ENCODE measurements at regions not wholly inside any gene's neighbourhood (a gene's known extent, or its start where the extent isn't known, plus 50 kb on each side); places are given as distances from the start of the nearest gene placed in this dataset.

- H3K4me1 Mint-ChIP-seq (ENCODE audit: low read depth), result no peaks in the 10 kb centered on the region
- no peaks in the 10 kb centered on the region for H3K36me3 Mint-ChIP-seq (ENCODE audit: low read depth)
- no peak overlapping the region for H3K4me3 Mint-ChIP-seq
- peaks cover 6% of the 10 kb centered on the region for H3K9me3 Mint-ChIP-seq
- no peak overlapping the region for H3K27ac Mint-ChIP-seq
- no peaks in the 10 kb centered on the region for H3K27me3 Mint-ChIP-seq (ENCODE audit: low read depth)
Observed at GRCh38 chr12:90390947-90391346, 564.0 kb downstream of the CCER1 start.

- Mint-ChIP-seq H3K9me3 (no peaks in the 10 kb centered on the region), H3K36me3 (ENCODE audit: low read depth) (no peaks in the 10 kb centered on the region), H3K4me1 (ENCODE audit: low read depth) (no peaks in the 10 kb centered on the region)
Observed at GRCh38 chr12:90368081-90368480, 586.9 kb downstream of the CCER1 start.

GRCh38 chr12:90366286-90366685 lies 588.7 kb downstream of the CCER1 start:
- Mint-ChIP-seq H3K4me1 (ENCODE audit: low read depth) (no peaks in the 10 kb centered on the region), H3K4me3 (no peak overlapping the region), H3K27me3 (ENCODE audit: low read depth) (no peaks in the 10 kb centered on the region), H3K9me3 (no peaks in the 10 kb centered on the region), H3K36me3 (ENCODE audit: low read depth) (no peaks in the 10 kb centered on the region), H3K27ac (no peak overlapping the region)

More at GRCh38 chr12:90368081-90368480, 586.9 kb downstream of the CCER1 start:
- Mint-ChIP-seq H3K4me3 (no peak overlapping the region), H3K27me3 (ENCODE audit: low read depth) (no peaks in the 10 kb centered on the region), H3K27ac (no peak overlapping the region)

GRCh38 chr12:90360300-90360699 lies 594.7 kb downstream of the CCER1 start:
- no peaks in the 10 kb centered on the region for H3K9me3 Mint-ChIP-seq
- H3K27me3 Mint-ChIP-seq (ENCODE audit: low read depth), result no peaks in the 10 kb centered on the region
- no peak overlapping the region for H3K27ac Mint-ChIP-seq
- no peaks in the 10 kb centered on the region for H3K4me1 Mint-ChIP-seq (ENCODE audit: low read depth)
- no peaks in the 10 kb centered on the region for H3K36me3 Mint-ChIP-seq (ENCODE audit: low read depth)
- H3K4me3 Mint-ChIP-seq, result no peak overlapping the region

- Mint-ChIP-seq H3K27ac (no peak overlapping the region), H3K9me3 (no peaks in the 10 kb centered on the region), H3K27me3 (ENCODE audit: low read depth) (no peaks in the 10 kb centered on the region), H3K4me3 (no peak overlapping the region), H3K36me3 (ENCODE audit: low read depth) (no peaks in the 10 kb centered on the region), H3K4me1 (ENCODE audit: low read depth) (no peaks in the 10 kb centered on the region)
Observed at GRCh38 chr12:90355711-90356355, 599.1 kb downstream of the CCER1 start.

- Mint-ChIP-seq H3K27me3 (ENCODE audit: low read depth) (no peaks in the 10 kb centered on the region), H3K27ac (no peak overlapping the region), H3K4me3 (no peak overlapping the region), H3K4me1 (ENCODE audit: low read depth) (no peaks in the 10 kb centered on the region), H3K36me3 (ENCODE audit: low read depth) (no peaks in the 10 kb centered on the region), H3K9me3 (no peaks in the 10 kb centered on the region)
Observed at GRCh38 chr12:90343966-90344365, 611.0 kb downstream of the CCER1 start.

- Mint-ChIP-seq H3K4me3 (no peak overlapping the region), H3K27me3 (ENCODE audit: low read depth) (no peaks in the 10 kb centered on the region)
Observed at GRCh38 chr12:90342081-90342480, 612.9 kb downstream of the CCER1 start.

GRCh38 chr12:90339837-90340236 lies 615.1 kb downstream of the CCER1 start:
- no peak overlapping the region for H3K4me3 Mint-ChIP-seq
- H3K4me1 Mint-ChIP-seq (ENCODE audit: low read depth), result no peaks in the 10 kb centered on the region

More at GRCh38 chr12:90342081-90342480, 612.9 kb downstream of the CCER1 start:
- Mint-ChIP-seq H3K27ac (no peak overlapping the region), H3K36me3 (ENCODE audit: low read depth) (no peaks in the 10 kb centered on the region), H3K4me1 (ENCODE audit: low read depth) (no peaks in the 10 kb centered on the region), H3K9me3 (no peaks in the 10 kb centered on the region)

GRCh38 chr12:90338365-90338764 lies 616.6 kb downstream of the CCER1 start:
- H3K4me1 Mint-ChIP-seq (ENCODE audit: low read depth), result no peaks in the 10 kb centered on the region
- H3K27ac Mint-ChIP-seq, result no peak overlapping the region
- no peak overlapping the region for H3K4me3 Mint-ChIP-seq
- H3K36me3 Mint-ChIP-seq (ENCODE audit: low read depth), result no peaks in the 10 kb centered on the region
- no peaks in the 10 kb centered on the region for H3K9me3 Mint-ChIP-seq
- H3K27me3 Mint-ChIP-seq (ENCODE audit: low read depth), result no peaks in the 10 kb centered on the region

More at GRCh38 chr12:90339837-90340236, 615.1 kb downstream of the CCER1 start:
- Mint-ChIP-seq H3K9me3 (no peaks in the 10 kb centered on the region), H3K27ac (no peak overlapping the region), H3K36me3 (ENCODE audit: low read depth) (no peaks in the 10 kb centered on the region), H3K27me3 (ENCODE audit: low read depth) (no peaks in the 10 kb centered on the region)

GRCh38 chr12:90337018-90337417 lies 618.0 kb downstream of the CCER1 start:
- no peak overlapping the region for H3K27ac Mint-ChIP-seq

GRCh38 chr12:90335566-90335965 lies 619.4 kb downstream of the CCER1 start:
- no peaks in the 10 kb centered on the region for H3K4me1 Mint-ChIP-seq (ENCODE audit: low read depth)
- no peaks in the 10 kb centered on the region for H3K9me3 Mint-ChIP-seq
- H3K27me3 Mint-ChIP-seq (ENCODE audit: low read depth), result no peaks in the 10 kb centered on the region
- H3K27ac Mint-ChIP-seq, result no peak overlapping the region
- H3K4me3 Mint-ChIP-seq, result no peak overlapping the region
- no peaks in the 10 kb centered on the region for H3K36me3 Mint-ChIP-seq (ENCODE audit: low read depth)

More at GRCh38 chr12:90337018-90337417, 618.0 kb downstream of the CCER1 start:
- Mint-ChIP-seq H3K4me3 (no peak overlapping the region), H3K27me3 (ENCODE audit: low read depth) (no peaks in the 10 kb centered on the region), H3K36me3 (ENCODE audit: low read depth) (no peaks in the 10 kb centered on the region), H3K9me3 (no peaks in the 10 kb centered on the region), H3K4me1 (ENCODE audit: low read depth) (no peaks in the 10 kb centered on the region)

GRCh38 chr12:90333939-90334338 lies 621.0 kb downstream of the CCER1 start:
- H3K9me3 Mint-ChIP-seq, result no peaks in the 10 kb centered on the region
- no peak overlapping the region for H3K27ac Mint-ChIP-seq
- no peak overlapping the region for H3K4me3 Mint-ChIP-seq
- H3K4me1 Mint-ChIP-seq (ENCODE audit: low read depth), result no peaks in the 10 kb centered on the region
- H3K27me3 Mint-ChIP-seq (ENCODE audit: low read depth), result no peaks in the 10 kb centered on the region
- H3K36me3 Mint-ChIP-seq (ENCODE audit: low read depth), result no peaks in the 10 kb centered on the region

GRCh38 chr12:90333424-90333823 lies 621.6 kb downstream of the CCER1 start:
- Mint-ChIP-seq H3K9me3 (no peaks in the 10 kb centered on the region), H3K36me3 (ENCODE audit: low read depth) (no peaks in the 10 kb centered on the region), H3K27ac (no peak overlapping the region), H3K27me3 (ENCODE audit: low read depth) (no peaks in the 10 kb centered on the region), H3K4me3 (no peak overlapping the region), H3K4me1 (ENCODE audit: low read depth) (no peaks in the 10 kb centered on the region)

GRCh38 chr12:90331821-90332220 lies 623.2 kb downstream of the CCER1 start:
- Mint-ChIP-seq H3K27ac (no peak overlapping the region), H3K4me1 (ENCODE audit: low read depth) (no peaks in the 10 kb centered on the region), H3K36me3 (ENCODE audit: low read depth) (no peaks in the 10 kb centered on the region), H3K9me3 (no peaks in the 10 kb centered on the region), H3K4me3 (no peak overlapping the region), H3K27me3 (ENCODE audit: low read depth) (no peaks in the 10 kb centered on the region)

- no peak overlapping the region for H3K4me3 Mint-ChIP-seq
- no peaks in the 10 kb centered on the region for H3K9me3 Mint-ChIP-seq
- no peaks in the 10 kb centered on the region for H3K4me1 Mint-ChIP-seq (ENCODE audit: low read depth)
- H3K27ac Mint-ChIP-seq, result no peak overlapping the region
- no peaks in the 10 kb centered on the region for H3K27me3 Mint-ChIP-seq (ENCODE audit: low read depth)
- no peaks in the 10 kb centered on the region for H3K36me3 Mint-ChIP-seq (ENCODE audit: low read depth)
Observed at GRCh38 chr12:90331262-90331661, 622.6 kb upstream of the ATP2B1 start.

Measured in T-helper 1 cell treated with Interleukin-12 subunit alpha and Interleukin-12 subunit beta and Interleukin-4 antibody, amounts not matched to agents 30 μg/mL and 1 μg/mL, for 36 hours (primary cell).